ENCODE measurements at regions not wholly inside any gene's neighbourhood (a gene's known extent, or its start where the extent isn't known, plus 50 kb on each side); places are given as distances from the start of the nearest gene placed in this dataset.

DNA sequence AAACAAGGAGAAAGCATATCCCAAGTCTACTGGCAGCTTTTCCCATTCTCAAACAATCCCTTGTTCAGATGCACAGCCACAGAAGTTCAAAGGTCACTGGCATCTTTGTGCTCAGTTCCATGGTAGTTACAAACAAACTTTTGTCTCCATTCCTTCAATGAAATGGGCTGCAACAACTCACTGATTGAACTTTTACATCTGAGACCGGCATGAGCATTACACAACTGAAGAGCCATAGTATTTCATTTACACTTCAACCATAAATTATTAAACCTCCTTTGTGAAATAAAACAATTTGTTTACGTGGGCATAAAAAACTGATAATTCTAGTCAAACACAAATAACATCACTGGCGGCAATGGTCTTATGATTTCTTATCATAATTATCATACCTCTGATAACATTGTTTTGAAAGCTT is 67.8 kb upstream of the ARHGAP32 start:
- Mint-ChIP-seq H3K4me1 (peaks cover 60% of the 10 kb centered on the region), H3K9me3 (no peaks in the 10 kb centered on the region), H3K27me3 (ENCODE audit: low read depth) (no peaks in the 10 kb centered on the region), H3K36me3 (no peaks in the 10 kb centered on the region), H3K4me3 (no peak overlapping the region), H3K27ac (no peak overlapping the region)
- DNase-seq (ENCODE audit: low spot score), result no peak
- ChIA-PET CTCF (interaction anchor here (1.4 kb wide), 1 partner anchor 12 kb away, joined by 4 read pairs; no protein-coding TSS in a partner anchor), POLR2A (no interaction called here)
- no peak for ATAC-seq
- TF ChIP-seq, protein P1, sequence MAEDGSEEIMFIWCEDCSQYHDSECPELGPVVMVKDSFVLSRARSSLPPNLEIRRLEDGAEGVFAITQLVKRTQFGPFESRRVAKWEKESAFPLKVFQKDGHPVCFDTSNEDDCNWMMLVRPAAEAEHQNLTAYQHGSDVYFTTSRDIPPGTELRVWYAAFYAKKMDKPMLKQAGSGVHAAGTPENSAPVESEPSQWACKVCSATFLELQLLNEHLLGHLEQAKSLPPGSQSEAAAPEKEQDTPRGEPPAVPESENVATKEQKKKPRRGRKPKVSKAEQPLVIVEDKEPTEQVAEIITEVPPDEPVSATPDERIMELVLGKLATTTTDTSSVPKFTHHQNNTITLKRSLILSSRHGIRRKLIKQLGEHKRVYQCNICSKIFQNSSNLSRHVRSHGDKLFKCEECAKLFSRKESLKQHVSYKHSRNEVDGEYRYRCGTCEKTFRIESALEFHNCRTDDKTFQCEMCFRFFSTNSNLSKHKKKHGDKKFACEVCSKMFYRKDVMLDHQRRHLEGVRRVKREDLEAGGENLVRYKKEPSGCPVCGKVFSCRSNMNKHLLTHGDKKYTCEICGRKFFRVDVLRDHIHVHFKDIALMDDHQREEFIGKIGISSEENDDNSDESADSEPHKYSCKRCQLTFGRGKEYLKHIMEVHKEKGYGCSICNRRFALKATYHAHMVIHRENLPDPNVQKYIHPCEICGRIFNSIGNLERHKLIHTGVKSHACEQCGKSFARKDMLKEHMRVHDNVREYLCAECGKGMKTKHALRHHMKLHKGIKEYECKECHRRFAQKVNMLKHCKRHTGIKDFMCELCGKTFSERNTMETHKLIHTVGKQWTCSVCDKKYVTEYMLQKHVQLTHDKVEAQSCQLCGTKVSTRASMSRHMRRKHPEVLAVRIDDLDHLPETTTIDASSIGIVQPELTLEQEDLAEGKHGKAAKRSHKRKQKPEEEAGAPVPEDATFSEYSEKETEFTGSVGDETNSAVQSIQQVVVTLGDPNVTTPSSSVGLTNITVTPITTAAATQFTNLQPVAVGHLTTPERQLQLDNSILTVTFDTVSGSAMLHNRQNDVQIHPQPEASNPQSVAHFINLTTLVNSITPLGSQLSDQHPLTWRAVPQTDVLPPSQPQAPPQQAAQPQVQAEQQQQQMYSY (CRISPR knock-in tag; IDR thresholded peaks at IDR 0.05), result no peak
- TF ChIP-seq MXD4 (CRISPR knock-in tag; IDR thresholded peaks at IDR 0.05; ENCODE audit: borderline replicate concordance), result no peak
- TF ChIP-seq RELA (CRISPR knock-in tag; IDR thresholded peaks at IDR 0.05; ENCODE audit: borderline replicate concordance), result no peak
- peak; percentile 61 for TF ChIP-seq GABPB1 (CRISPR knock-in tag; IDR thresholded peaks at IDR 0.05)
- TF ChIP-seq ATF3 (CRISPR knock-in tag; conservative IDR thresholded peaks at IDR 0.05), result no peak

- DNase-seq (ENCODE audit: low spot score) (no peak), ATAC-seq (peak; percentile 71)
- peaks cover 64% of the 10 kb centered on the region for H3K4me1 Mint-ChIP-seq
- no peaks in the 10 kb centered on the region for H3K9me3 Mint-ChIP-seq
- ChIA-PET POLR2A (no interaction called here), CTCF (interaction anchor here (1.5 kb wide), 1 partner anchor 74 kb away, joined by 5 read pairs; no protein-coding TSS in a partner anchor)
- no peaks in the 10 kb centered on the region for H3K36me3 Mint-ChIP-seq
- H3K27me3 Mint-ChIP-seq (ENCODE audit: low read depth), result no peaks in the 10 kb centered on the region
- peak overlapping the region; percentile 47 for H3K27ac Mint-ChIP-seq
- H3K4me3 Mint-ChIP-seq, result no peak overlapping the region
- TF ChIP-seq ZNF396 (CRISPR knock-in tag; IDR thresholded peaks at IDR 0.05; ENCODE audit: borderline replicate concordance) (no peak), ZNF532 (CRISPR knock-in tag; IDR thresholded peaks at IDR 0.05; ENCODE audit: borderline replicate concordance) (no peak), ERG (CRISPR knock-in tag; IDR thresholded peaks at IDR 0.05) (no peak), FOXP1 (CRISPR knock-in tag; IDR thresholded peaks at IDR 0.05; ENCODE audit: borderline replicate concordance) (no peak), NFE2L1 (CRISPR knock-in tag; IDR thresholded peaks at IDR 0.05) (no peak), ELF4 (CRISPR knock-in tag; IDR thresholded peaks at IDR 0.05; ENCODE audit: low read depth) (no peak), HMGA2 (CRISPR knock-in tag; IDR thresholded peaks at IDR 0.05) (no peak), GTF2I (CRISPR knock-in tag; conservative IDR thresholded peaks at IDR 0.05) (no peak)
Measured at GRCh38 chr11:129258205-129258604, 66.1 kb upstream of the ARHGAP32 start.

GRCh38 chr11:129257512-129257911 is 65.4 kb upstream of the ARHGAP32 start:
- CTCF ChIA-PET, result no interaction called here
- POLR2A ChIA-PET, result interaction anchor here (0.7 kb wide), 1 partner anchor 22 kb away, joined by 5 read pairs; no protein-coding TSS in a partner anchor

More at GRCh38 chr11:129257512-129257911, 65.4 kb upstream of the ARHGAP32 start:
- ATAC-seq (no peak), DNase-seq (ENCODE audit: low spot score) (no peak)
- H3K4me1 Mint-ChIP-seq, result peaks cover 69% of the 10 kb centered on the region
- no peaks in the 10 kb centered on the region for H3K36me3 Mint-ChIP-seq
- H3K4me3 Mint-ChIP-seq, result no peak overlapping the region
- no peaks in the 10 kb centered on the region for H3K9me3 Mint-ChIP-seq
- TF ChIP-seq, protein P2, sequence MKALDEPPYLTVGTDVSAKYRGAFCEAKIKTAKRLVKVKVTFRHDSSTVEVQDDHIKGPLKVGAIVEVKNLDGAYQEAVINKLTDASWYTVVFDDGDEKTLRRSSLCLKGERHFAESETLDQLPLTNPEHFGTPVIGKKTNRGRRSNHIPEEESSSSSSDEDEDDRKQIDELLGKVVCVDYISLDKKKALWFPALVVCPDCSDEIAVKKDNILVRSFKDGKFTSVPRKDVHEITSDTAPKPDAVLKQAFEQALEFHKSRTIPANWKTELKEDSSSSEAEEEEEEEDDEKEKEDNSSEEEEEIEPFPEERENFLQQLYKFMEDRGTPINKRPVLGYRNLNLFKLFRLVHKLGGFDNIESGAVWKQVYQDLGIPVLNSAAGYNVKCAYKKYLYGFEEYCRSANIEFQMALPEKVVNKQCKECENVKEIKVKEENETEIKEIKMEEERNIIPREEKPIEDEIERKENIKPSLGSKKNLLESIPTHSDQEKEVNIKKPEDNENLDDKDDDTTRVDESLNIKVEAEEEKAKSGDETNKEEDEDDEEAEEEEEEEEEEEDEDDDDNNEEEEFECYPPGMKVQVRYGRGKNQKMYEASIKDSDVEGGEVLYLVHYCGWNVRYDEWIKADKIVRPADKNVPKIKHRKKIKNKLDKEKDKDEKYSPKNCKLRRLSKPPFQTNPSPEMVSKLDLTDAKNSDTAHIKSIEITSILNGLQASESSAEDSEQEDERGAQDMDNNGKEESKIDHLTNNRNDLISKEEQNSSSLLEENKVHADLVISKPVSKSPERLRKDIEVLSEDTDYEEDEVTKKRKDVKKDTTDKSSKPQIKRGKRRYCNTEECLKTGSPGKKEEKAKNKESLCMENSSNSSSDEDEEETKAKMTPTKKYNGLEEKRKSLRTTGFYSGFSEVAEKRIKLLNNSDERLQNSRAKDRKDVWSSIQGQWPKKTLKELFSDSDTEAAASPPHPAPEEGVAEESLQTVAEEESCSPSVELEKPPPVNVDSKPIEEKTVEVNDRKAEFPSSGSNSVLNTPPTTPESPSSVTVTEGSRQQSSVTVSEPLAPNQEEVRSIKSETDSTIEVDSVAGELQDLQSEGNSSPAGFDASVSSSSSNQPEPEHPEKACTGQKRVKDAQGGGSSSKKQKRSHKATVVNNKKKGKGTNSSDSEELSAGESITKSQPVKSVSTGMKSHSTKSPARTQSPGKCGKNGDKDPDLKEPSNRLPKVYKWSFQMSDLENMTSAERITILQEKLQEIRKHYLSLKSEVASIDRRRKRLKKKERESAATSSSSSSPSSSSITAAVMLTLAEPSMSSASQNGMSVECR (CRISPR knock-in tag; IDR thresholded peaks at IDR 0.05; ENCODE audit: borderline replicate concordance), result no peak
- TF ChIP-seq E2F5 (CRISPR knock-in tag; IDR thresholded peaks at IDR 0.05), result no peak
- no peak for TF ChIP-seq ZNF219 (CRISPR knock-in tag; IDR thresholded peaks at IDR 0.05; ENCODE audit: borderline replicate concordance)
- TF ChIP-seq FOXP1 (CRISPR knock-in tag; IDR thresholded peaks at IDR 0.05; ENCODE audit: borderline replicate concordance), result no peak
- H3K27me3 Mint-ChIP-seq (ENCODE audit: low read depth), result no peaks in the 10 kb centered on the region
- no peak overlapping the region for H3K27ac Mint-ChIP-seq
